OCI-LY7 (cell line): ENCODE measurements at regions not wholly inside any gene's neighbourhood (a gene's known extent, or its start where the extent isn't known, plus 50 kb on each side); places are given as distances from the start of the nearest gene placed in this dataset.

ENCODE experiments used
- BruUV-seq: library from RNA; stranded (reverse); fragments of 400-500 nt; replicated peaks from 2 replicates; lab custom pipeline; 2021; lab: Mats Ljungman, UMichigan
- CTCF ChIA-PET: fragments of 300-600 bp; sonication (Branson Sonifier 250); formaldehyde crosslinking; loops from one replicate; lab custom pipeline; 2022; ENCODE audit warnings: antibody characterized with exemption; ENCODE audit not compliant: unreplicated experiment; lab: Charles Lee
- POLR2A ChIA-PET: fragments of 300-600 bp; sonication (Branson Sonifier 250); formaldehyde crosslinking; loops from one replicate; lab custom pipeline; 2022; ENCODE audit warnings: antibody characterized with exemption; lab: Charles Lee
- DNase-seq: peaks from one replicate; pipeline ENCODE4 v3.0.0-alpha.2; 2015; ENCODE audit warnings: low spot score
- H2AFZ ChIP-seq: fragments of 200-600 bp; sonication (generic), shearing (Covaris generic); 2 replicates; pipeline ENCODE4 v1.6.1; 2014; ENCODE audit warnings: mild to moderate bottlenecking, antibody characterized with exemption, low read length, moderate library complexity
- H3K27ac ChIP-seq: fragments of 200-600 bp; sonication (generic); 2 replicates; pipeline ENCODE4 v1.5.1; 2014; ENCODE audit warnings: mixed run types, low read depth, mild to moderate bottlenecking, moderate library complexity, low read length, inconsistent platforms; ENCODE audit not compliant: poor library complexity, severe bottlenecking
- H3K36me3 ChIP-seq: fragments of 200-600 bp; sonication (generic); 2 replicates; pipeline ENCODE4 v1.6.1; 2014; ENCODE audit warnings: mild to moderate bottlenecking, antibody characterized with exemption, low read length, moderate library complexity, mixed read lengths; ENCODE audit not compliant: insufficient read depth
- H3K4me1 ChIP-seq: fragments of 200-600 bp; sonication (generic); 2 replicates; pipeline ENCODE4 v1.5.1; 2014; ENCODE audit warnings: mild to moderate bottlenecking, low read length; ENCODE audit not compliant: insufficient read depth, poor library complexity, severe bottlenecking
- H3K4me2 ChIP-seq: fragments of 200-600 bp; sonication (generic); 2 replicates; pipeline ENCODE4 v1.6.1; 2014; ENCODE audit warnings: mild to moderate bottlenecking, low read length
- H3K4me3 ChIP-seq: fragments of 200-600 bp; sonication (generic); 2 replicates; pipeline ENCODE4 v1.5.1; 2014; ENCODE audit warnings: mild to moderate bottlenecking, low read depth, low read length; ENCODE audit not compliant: poor library complexity, severe bottlenecking
- H3K79me2 ChIP-seq: fragments of 200-600 bp; sonication (generic); 2 replicates; pipeline ENCODE4 v1.6.1; 2016; ENCODE audit warnings: low read depth, mild to moderate bottlenecking, low read length, moderate library complexity, mixed read lengths; ENCODE audit not compliant: insufficient read depth
- H3K9me2 ChIP-seq: fragments of 200-600 bp; sonication (generic); 2 replicates; pipeline ENCODE4 v1.6.1; 2016; ENCODE audit warnings: mild to moderate bottlenecking, low read length, mixed read lengths; ENCODE audit not compliant: insufficient read depth
- H3K9me3 ChIP-seq: fragments of 200-600 bp; sonication (generic); 2 replicates; pipeline ENCODE4 v1.6.1; 2014; ENCODE audit warnings: mild to moderate bottlenecking, mixed run types, low read length, mixed read lengths
- H4K20me1 ChIP-seq: fragments of 200-600 bp; sonication (generic); 2 replicates; pipeline ENCODE4 v1.6.1; 2014; ENCODE audit warnings: mild to moderate bottlenecking, antibody characterized with exemption, low read length, moderate library complexity, mixed read lengths; ENCODE audit not compliant: insufficient read depth
- CTCF ChIP-seq: fragments of 200-600 bp; sonication (generic); conservative IDR thresholded peaks from 2 replicates; pipeline ENCODE4 v1.5.1; 2014; ENCODE audit warnings: mild to moderate bottlenecking, antibody characterized with exemption, low read length, moderate library complexity, mixed read lengths
- EZH2phosphoT487 ChIP-seq: fragments of 200-600 bp; sonication (generic); IDR thresholded peaks from 2 replicates; pipeline ENCODE4 v1.6.1; 2018; ENCODE audit warnings: low read depth, borderline replicate concordance, mild to moderate bottlenecking, mixed run types, antibody characterized with exemption, low read length, moderate library complexity, mixed read lengths
- intact Hi-C: fragments of 100-400 bp; cut with micrococcal nuclease; formaldehyde crosslinking; loops from one replicate; pipeline ENCODE4 v1.10.0; 2022; ENCODE audit not compliant: unreplicated experiment

DNA sequence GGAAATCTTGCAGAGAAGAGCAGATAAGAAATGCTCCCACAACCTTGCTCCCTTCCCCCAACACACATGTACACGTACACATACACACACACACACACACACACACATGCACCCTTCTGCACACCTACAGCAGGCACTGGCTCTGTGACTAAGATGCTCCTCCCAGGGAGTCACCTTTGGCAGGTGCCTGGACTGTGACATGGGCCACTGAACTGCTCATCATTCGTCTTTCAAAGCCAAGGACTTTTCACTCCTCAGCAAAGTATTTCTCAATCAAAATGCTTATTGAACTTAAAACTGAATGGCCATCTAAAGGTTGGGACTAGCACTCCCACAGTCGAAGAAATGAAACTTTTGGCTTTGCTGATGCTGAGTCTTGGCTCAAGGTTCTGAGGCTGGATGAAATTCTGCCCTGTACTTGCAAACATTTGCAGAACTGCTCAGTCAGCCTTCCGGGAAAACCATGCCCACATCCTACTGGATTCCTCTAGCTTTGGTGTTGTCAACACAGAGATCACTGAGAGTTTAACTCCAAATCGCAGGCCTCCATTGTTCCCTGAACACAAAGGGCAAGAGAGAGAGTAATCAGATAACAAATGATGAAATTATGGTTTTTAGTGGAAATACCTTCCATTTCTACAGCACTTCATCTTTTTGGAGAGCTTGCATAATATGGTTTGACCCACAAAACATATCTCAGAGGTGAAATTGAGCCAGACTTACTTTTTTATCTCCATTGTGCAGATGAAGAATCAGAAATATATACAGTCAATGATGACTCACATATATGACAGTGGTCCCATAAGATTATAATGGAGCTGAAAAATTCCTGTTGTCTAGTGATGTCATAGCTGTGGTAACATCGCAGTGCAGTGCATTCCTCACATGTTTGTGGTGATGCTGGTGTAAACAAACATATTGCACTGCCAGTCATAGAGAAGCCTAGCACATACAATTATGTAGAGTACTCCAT, 72.4 kb upstream of the BCAR3 start:
- TF ChIP-seq EZH2phosphoT487 (no peak), CTCF (no peak)
- H2AFZ ChIP-seq: no peak overlapping the region
- H3K4me2 ChIP-seq: no peak overlapping the region
- no peak overlapping the region for H3K27ac ChIP-seq
- H3K9me3 ChIP-seq: no peaks in the 10 kb centered on the region
- intact Hi-C loops: no loop called here
- no peak overlapping the region for H3K4me3 ChIP-seq
- no peak for DNase-seq
- CTCF ChIA-PET: no interaction called here
- POLR2A ChIA-PET: interaction anchor here (0.5 to 0.9 kb wide), 4 partner anchors 44 to 358 kb away, joined by 3 to 4 read pairs (median 4); no protein-coding TSS in a partner anchor
- no peaks in the 10 kb centered on the region for H3K9me2 ChIP-seq
- BruUV-seq: no TSS peak
- no peaks in the 10 kb centered on the region for H3K79me2 ChIP-seq
- peaks cover 36% of the 10 kb centered on the region for H3K4me1 ChIP-seq
- H4K20me1 ChIP-seq: no peaks in the 10 kb centered on the region
- H3K36me3 ChIP-seq: no peaks in the 10 kb centered on the region

- ChIA-PET POLR2A (interaction anchor here (0.6 to 2.6 kb wide), 12 partner anchors 12 to 394 kb away, joined by 3 to 12 read pairs (median 4); no protein-coding TSS in a partner anchor), CTCF (interaction anchor here (0.9 to 2.0 kb wide), 5 partner anchors 36 to 132 kb away, joined by 3 to 10 read pairs (median 4); partner anchors contain the start of gene BCAR3)
- Histone ChIP-seq H3K4me1 (peaks cover 47% of the 10 kb centered on the region), H3K36me3 (peaks cover 3% of the 10 kb centered on the region; the same call in 1 of the 2 replicates), H4K20me1 (no peaks in the 10 kb centered on the region), H3K9me3 (peaks cover 22% of the 10 kb centered on the region; the same call in 1 of the 2 replicates), H3K4me2 (peak overlapping the region; percentile 64), H3K27ac (peak overlapping the region; percentile 90), H3K9me2 (no peaks in the 10 kb centered on the region), H2AFZ (peak overlapping the region; percentile 66; the same call in 1 of the 2 replicates), H3K4me3 (peak overlapping the region; percentile 32), H3K79me2 (no peaks in the 10 kb centered on the region)
- TF ChIP-seq EZH2phosphoT487: no peak
- no peak for TF ChIP-seq CTCF
- BruUV-seq: no TSS peak
- intact Hi-C loops: loop anchor here (2.0 kb wide), 1 partner anchor 63 kb away; no protein-coding TSS in a partner anchor
- DNase-seq: no peak
Measured at GRCh38 chr1:93751377-93752250, 70.0 kb upstream of the BCAR3 start.
